ENCODE measurements at regions not wholly inside any gene's neighbourhood (a gene's known extent, or its start where the extent isn't known, plus 50 kb on each side); places are given as distances from the start of the nearest gene placed in this dataset.

- no peak for TF ChIP-seq CTCF (conservative IDR thresholded peaks at IDR 0.05; ENCODE audit: low read depth, low read length)
- no peak for TF ChIP-seq POLR2A (IDR thresholded peaks at IDR 0.05; ENCODE audit: low read depth, low read length)
- no peak for TF ChIP-seq RFX5 (IDR thresholded peaks at IDR 0.05; ENCODE audit: low read depth, low read length)
- TF ChIP-seq MAZ (IDR thresholded peaks at IDR 0.05; ENCODE audit: borderline replicate concordance, low read depth, low read length), result no peak
Measured at GRCh38 chr15:93913871-93914270, 317.5 kb upstream of the MCTP2 start.
